ENCODE measurements at regions not wholly inside any gene's neighbourhood (a gene's known extent, or its start where the extent isn't known, plus 50 kb on each side); places are given as distances from the start of the nearest gene placed in this dataset.

DNA sequence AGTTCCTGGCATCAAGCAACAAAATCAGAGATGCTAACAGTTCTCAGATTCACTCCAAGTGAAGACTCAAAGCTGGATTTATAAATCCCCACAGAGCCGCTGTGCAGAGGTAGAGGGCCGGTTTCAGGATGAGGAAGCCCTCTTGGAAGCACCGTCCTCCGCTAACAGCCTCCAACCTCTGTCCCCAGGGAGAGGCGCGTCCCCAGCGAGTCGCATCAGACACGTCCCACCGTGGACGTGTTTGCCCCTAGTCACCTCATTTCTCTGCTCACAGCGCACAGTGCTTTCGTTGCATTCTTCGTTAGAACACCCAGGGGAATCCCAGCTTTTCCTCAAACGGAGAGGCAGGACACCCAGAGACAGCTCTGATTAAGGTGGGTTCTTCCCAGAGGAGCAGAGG is 642.9 kb downstream of the BRD1 start:
- Histone ChIP-seq H3K4me1 (ENCODE audit: control insufficient read depth, insufficient read depth, low read length) (no peaks in the 10 kb centered on the region), H3K27ac (ENCODE audit: low read length) (no peak overlapping the region), H3K4me3 (ENCODE audit: low read length) (no peak overlapping the region), H3K27me3 (ENCODE audit: control insufficient read depth, insufficient read depth, low read length) (no peaks in the 10 kb centered on the region), H3K9me3 (ENCODE audit: control insufficient read depth, insufficient read depth, low read length) (no peaks in the 10 kb centered on the region), H3K36me3 (ENCODE audit: control insufficient read depth, insufficient read depth, low read length) (no peaks in the 10 kb centered on the region)
- Mint-ChIP-seq H3K27ac (no peak overlapping the region), H3K36me3 (no peaks in the 10 kb centered on the region), H3K9me3 (no peaks in the 10 kb centered on the region), H3K27me3 (ENCODE audit: low read depth in 2 of 2) (peaks cover 0 to 6% of the 10 kb centered on the region in 2 donors), H3K4me1 (no peaks in the 10 kb centered on the region), H3K4me3 (no peak overlapping the region)
- intact Hi-C loops (cut with micrococcal nuclease), result no loop called here
- TF ChIP-seq, protein P1, sequence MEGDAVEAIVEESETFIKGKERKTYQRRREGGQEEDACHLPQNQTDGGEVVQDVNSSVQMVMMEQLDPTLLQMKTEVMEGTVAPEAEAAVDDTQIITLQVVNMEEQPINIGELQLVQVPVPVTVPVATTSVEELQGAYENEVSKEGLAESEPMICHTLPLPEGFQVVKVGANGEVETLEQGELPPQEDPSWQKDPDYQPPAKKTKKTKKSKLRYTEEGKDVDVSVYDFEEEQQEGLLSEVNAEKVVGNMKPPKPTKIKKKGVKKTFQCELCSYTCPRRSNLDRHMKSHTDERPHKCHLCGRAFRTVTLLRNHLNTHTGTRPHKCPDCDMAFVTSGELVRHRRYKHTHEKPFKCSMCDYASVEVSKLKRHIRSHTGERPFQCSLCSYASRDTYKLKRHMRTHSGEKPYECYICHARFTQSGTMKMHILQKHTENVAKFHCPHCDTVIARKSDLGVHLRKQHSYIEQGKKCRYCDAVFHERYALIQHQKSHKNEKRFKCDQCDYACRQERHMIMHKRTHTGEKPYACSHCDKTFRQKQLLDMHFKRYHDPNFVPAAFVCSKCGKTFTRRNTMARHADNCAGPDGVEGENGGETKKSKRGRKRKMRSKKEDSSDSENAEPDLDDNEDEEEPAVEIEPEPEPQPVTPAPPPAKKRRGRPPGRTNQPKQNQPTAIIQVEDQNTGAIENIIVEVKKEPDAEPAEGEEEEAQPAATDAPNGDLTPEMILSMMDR (IDR thresholded peaks at IDR 0.05), result no peak
- DNase-seq (no peak), ATAC-seq (no peak)
- 90% methylated on average over 15 of the region's 15 CpGs for WGBS (ENCODE audit: insufficient coverage)

DNA sequence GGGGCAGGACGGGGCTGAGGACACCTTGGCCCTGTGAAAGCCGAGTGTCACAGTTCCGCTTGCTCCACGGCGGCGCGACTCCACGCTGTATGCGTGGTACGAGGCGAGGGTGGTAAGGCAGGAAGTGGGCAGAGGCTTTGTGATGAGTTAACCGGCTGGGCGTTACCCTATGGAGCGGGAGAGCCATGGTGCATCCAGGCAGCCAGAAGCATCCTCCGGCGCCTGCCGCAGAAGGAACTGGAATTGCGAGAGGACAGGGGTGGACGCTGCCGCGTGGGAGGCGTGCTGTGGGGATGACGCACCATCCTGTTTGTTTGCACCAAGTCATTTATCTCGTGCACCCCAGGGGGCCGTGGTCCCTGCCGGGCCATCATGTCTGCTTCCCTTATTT is 643.9 kb downstream of the BRD1 start:
- H3K27ac Mint-ChIP-seq, result no peak overlapping the region
- H3K4me3 ChIP-seq (ENCODE audit: low read length), result no peak overlapping the region
- no peaks in the 10 kb centered on the region for H3K9me3 Mint-ChIP-seq
- 86% methylated on average over 26 of the region's 26 CpGs for WGBS (ENCODE audit: insufficient coverage)
- DNase-seq (no peak), ATAC-seq (no peak)
- TF ChIP-seq, protein P1 (IDR thresholded peaks at IDR 0.05), result no peak
- intact Hi-C loops (cut with micrococcal nuclease), result no loop called here
- H3K4me1 ChIP-seq (ENCODE audit: control insufficient read depth, insufficient read depth, low read length), result no peaks in the 10 kb centered on the region
- H3K27me3 ChIP-seq (ENCODE audit: control insufficient read depth, insufficient read depth, low read length), result no peaks in the 10 kb centered on the region
- no peaks in the 10 kb centered on the region for H3K4me1 Mint-ChIP-seq
- no peaks in the 10 kb centered on the region for H3K9me3 ChIP-seq (ENCODE audit: control insufficient read depth, insufficient read depth, low read length)
- H3K27me3 Mint-ChIP-seq (ENCODE audit: low read depth in 2 of 2), result peaks cover 0 to 6% of the 10 kb centered on the region in 2 donors
- H3K4me3 Mint-ChIP-seq, result no peak overlapping the region
- H3K36me3 Mint-ChIP-seq, result no peaks in the 10 kb centered on the region
- no peaks in the 10 kb centered on the region for H3K36me3 ChIP-seq (ENCODE audit: control insufficient read depth, insufficient read depth, low read length)
- H3K27ac ChIP-seq (ENCODE audit: low read length), result no peak overlapping the region

DNA sequence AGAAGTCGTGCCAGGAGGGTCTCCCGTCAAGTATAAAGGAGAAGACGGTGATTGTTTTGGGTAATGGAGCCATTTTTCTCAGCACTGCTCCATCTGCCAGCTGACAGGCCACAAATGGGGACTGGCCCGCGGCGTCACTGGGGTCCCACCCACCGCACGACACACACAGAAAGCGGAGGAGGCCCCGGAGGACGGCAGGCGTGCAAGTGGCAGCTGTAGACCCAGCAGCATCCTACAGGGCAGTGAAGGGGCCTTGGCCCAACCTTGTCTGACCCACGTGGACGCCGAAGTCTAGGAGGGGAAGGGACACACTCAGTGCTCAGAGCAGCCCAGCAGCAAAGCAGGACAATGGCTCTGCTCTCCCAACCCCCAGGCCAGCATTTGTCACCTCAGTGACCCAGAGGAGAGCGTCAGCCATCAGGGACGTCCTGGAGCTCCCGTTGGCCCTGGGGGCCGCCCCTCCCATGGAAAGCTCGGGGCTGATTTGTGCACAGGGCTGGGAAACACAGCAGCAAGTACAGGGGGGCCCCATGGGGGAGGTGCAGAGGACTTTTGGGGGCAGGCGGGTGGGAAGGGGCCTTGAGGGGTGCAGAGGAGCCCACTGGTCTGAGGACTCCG is 644.4 kb downstream of the BRD1 start:
- no peak overlapping the region for H3K27ac Mint-ChIP-seq
- peaks cover 0 to 6% of the 10 kb centered on the region in 2 donors for H3K27me3 Mint-ChIP-seq (ENCODE audit: low read depth in 2 of 2)
- 79% methylated on average over 22 of the region's 22 CpGs for WGBS (ENCODE audit: insufficient coverage)
- no peaks in the 10 kb centered on the region for H3K36me3 Mint-ChIP-seq
- Histone ChIP-seq H3K4me3 (ENCODE audit: low read length) (no peak overlapping the region), H3K27me3 (ENCODE audit: control insufficient read depth, insufficient read depth, low read length) (no peaks in the 10 kb centered on the region), H3K4me1 (ENCODE audit: control insufficient read depth, insufficient read depth, low read length) (no peaks in the 10 kb centered on the region), H3K9me3 (ENCODE audit: control insufficient read depth, insufficient read depth, low read length) (no peaks in the 10 kb centered on the region), H3K27ac (ENCODE audit: low read length) (no peak overlapping the region), H3K36me3 (ENCODE audit: control insufficient read depth, insufficient read depth, low read length) (no peaks in the 10 kb centered on the region)
- no peak for DNase-seq
- no peak for ATAC-seq
- intact Hi-C loops (cut with micrococcal nuclease), result no loop called here
- H3K4me3 Mint-ChIP-seq, result no peak overlapping the region
- TF ChIP-seq, protein P1 (IDR thresholded peaks at IDR 0.05), result no peak
- no peaks in the 10 kb centered on the region for H3K4me1 Mint-ChIP-seq
- H3K9me3 Mint-ChIP-seq, result no peaks in the 10 kb centered on the region

DNA sequence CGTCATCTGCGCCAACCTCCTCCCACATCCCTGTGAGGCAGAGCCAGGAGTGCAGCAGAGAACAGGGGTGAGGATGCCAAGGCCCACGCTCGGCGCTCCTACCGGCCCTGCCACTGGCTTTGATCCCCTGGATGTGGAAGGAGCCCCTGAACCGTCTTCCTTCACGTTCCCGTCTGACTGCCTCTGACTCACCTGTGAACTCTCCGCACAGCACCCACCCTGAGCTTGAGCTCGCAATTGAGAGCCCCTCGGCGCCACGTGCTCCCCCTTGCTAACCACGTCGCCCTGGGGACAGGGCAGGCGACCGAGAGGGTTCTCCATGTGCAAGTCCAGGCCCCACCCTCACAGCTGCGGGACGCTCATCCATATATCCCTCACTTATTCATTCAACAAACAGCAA is 645.3 kb downstream of the BRD1 start:
- DNase-seq (no peak), ATAC-seq (no peak)
- Mint-ChIP-seq H3K36me3 (no peaks in the 10 kb centered on the region), H3K4me3 (no peak overlapping the region), H3K27ac (no peak overlapping the region), H3K4me1 (no peaks in the 10 kb centered on the region), H3K27me3 (ENCODE audit: low read depth in 2 of 2) (peaks cover 0 to 3% of the 10 kb centered on the region in 2 donors), H3K9me3 (no peaks in the 10 kb centered on the region)
- H3K9me3 ChIP-seq (ENCODE audit: control insufficient read depth, insufficient read depth, low read length), result no peaks in the 10 kb centered on the region
- H3K27me3 ChIP-seq (ENCODE audit: control insufficient read depth, insufficient read depth, low read length), result no peaks in the 10 kb centered on the region
- TF ChIP-seq, protein P1 (IDR thresholded peaks at IDR 0.05), result no peak
- intact Hi-C loops (cut with micrococcal nuclease), result no loop called here
- WGBS (ENCODE audit: insufficient coverage), result 92% methylated on average over 20 of the region's 20 CpGs
- no peaks in the 10 kb centered on the region for H3K36me3 ChIP-seq (ENCODE audit: control insufficient read depth, insufficient read depth, low read length)
- no peaks in the 10 kb centered on the region for H3K4me1 ChIP-seq (ENCODE audit: control insufficient read depth, insufficient read depth, low read length)
- H3K27ac ChIP-seq (ENCODE audit: low read length), result no peak overlapping the region
- H3K4me3 ChIP-seq (ENCODE audit: low read length), result no peak overlapping the region
